Liver (tissue), 3 donors: ENCODE measurements at regions not wholly inside any gene's neighbourhood (a gene's known extent, or its start where the extent isn't known, plus 50 kb on each side); places are given as distances from the start of the nearest gene placed in this dataset.

Experiments used
- ATF3 ChIP-seq: IDR thresholded peaks from 2 replicates; pipeline ENCODE4 v1.6.1; 2016; ENCODE audit warnings: antibody characterized with exemption
- EGR1 ChIP-seq, 2 donors: IDR thresholded peaks; 2 replicates each; pipeline ENCODE4 v1.6.1; 2016 to 2018; ENCODE audit warnings: antibody characterized with exemption in 2 of 2, low read depth in 2 of 2
- RAD21 ChIP-seq, 2 donors: IDR thresholded peaks; 2 replicates each; pipeline ENCODE4 v1.6.1; 2016; ENCODE audit warnings: antibody characterized with exemption in 2 of 2, mild to moderate bottlenecking in 2 of 2
- ZBTB33 ChIP-seq: IDR thresholded peaks from 2 replicates; pipeline ENCODE4 v1.6.1; 2016; ENCODE audit warnings: antibody characterized with exemption
- TF ChIP-seq, protein P1 (sequence below): fragments of 150-350 bp; IDR thresholded peaks from 2 replicates; pipeline ENCODE4 v1.5.1; 2017; ENCODE audit warnings: improper control_type of control experiment, low read depth, low read length; ENCODE audit not compliant: missing input control
- donor health status: healthy.
- donor health status: healthy.

- TF ChIP-seq, protein P1, sequence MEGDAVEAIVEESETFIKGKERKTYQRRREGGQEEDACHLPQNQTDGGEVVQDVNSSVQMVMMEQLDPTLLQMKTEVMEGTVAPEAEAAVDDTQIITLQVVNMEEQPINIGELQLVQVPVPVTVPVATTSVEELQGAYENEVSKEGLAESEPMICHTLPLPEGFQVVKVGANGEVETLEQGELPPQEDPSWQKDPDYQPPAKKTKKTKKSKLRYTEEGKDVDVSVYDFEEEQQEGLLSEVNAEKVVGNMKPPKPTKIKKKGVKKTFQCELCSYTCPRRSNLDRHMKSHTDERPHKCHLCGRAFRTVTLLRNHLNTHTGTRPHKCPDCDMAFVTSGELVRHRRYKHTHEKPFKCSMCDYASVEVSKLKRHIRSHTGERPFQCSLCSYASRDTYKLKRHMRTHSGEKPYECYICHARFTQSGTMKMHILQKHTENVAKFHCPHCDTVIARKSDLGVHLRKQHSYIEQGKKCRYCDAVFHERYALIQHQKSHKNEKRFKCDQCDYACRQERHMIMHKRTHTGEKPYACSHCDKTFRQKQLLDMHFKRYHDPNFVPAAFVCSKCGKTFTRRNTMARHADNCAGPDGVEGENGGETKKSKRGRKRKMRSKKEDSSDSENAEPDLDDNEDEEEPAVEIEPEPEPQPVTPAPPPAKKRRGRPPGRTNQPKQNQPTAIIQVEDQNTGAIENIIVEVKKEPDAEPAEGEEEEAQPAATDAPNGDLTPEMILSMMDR = no peak
- TF ChIP-seq RAD21 (IDR thresholded peaks at IDR 0.05) (no peak), ZBTB33 (no peak), ATF3 (no peak), EGR1 (IDR thresholded peaks at IDR 0.05; ENCODE audit: low read depth in 2 of 2) (no peak)
These were observed 96.9 kb upstream of the ADTRP start for GRCh38 chr6:11875325-11876109.
